ENCODE measurements at regions not wholly inside any gene's neighbourhood (a gene's known extent, or its start where the extent isn't known, plus 50 kb on each side); places are given as distances from the start of the nearest gene placed in this dataset.
"Not testable (repeated sequence)": the region's sequence is repeated elsewhere in the genome, so short reads cannot be mapped to it uniquely, and the experiment has no call there.

DNA sequence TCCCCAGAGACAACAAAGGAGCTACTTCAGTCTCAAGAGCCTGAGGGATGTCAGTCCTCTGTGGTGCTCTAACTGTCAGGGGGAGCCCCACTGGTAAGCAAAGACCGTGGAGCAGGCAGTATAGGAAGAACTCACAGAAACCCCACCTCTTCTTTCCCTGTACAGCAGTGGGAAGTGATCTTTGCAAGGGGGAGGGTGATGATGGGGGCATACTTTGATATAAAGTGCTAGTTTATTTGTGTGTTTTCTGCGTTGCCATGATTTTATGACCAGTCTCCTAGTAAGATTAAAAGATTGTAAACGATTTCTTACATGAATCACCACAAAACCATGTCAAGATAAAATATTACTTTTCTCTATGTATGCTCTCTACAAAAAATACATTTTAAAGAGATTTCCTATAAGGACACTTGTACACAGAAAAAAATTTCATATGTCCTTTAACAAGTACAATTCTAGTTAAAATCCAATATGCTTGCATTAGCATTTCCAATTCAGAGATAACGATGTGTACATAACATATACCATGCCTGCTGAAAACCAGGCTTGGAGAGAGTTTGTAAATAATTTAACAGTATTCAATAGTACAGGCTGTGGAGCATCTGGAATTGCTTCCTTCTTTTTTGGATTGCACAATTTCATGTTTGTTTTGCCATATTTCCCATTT lies 690.0 kb downstream of the PRIM2 start:
- TF ChIP-seq, protein P1, sequence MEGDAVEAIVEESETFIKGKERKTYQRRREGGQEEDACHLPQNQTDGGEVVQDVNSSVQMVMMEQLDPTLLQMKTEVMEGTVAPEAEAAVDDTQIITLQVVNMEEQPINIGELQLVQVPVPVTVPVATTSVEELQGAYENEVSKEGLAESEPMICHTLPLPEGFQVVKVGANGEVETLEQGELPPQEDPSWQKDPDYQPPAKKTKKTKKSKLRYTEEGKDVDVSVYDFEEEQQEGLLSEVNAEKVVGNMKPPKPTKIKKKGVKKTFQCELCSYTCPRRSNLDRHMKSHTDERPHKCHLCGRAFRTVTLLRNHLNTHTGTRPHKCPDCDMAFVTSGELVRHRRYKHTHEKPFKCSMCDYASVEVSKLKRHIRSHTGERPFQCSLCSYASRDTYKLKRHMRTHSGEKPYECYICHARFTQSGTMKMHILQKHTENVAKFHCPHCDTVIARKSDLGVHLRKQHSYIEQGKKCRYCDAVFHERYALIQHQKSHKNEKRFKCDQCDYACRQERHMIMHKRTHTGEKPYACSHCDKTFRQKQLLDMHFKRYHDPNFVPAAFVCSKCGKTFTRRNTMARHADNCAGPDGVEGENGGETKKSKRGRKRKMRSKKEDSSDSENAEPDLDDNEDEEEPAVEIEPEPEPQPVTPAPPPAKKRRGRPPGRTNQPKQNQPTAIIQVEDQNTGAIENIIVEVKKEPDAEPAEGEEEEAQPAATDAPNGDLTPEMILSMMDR (IDR thresholded peaks at IDR 0.05) = not testable (repeated sequence)
- not testable (repeated sequence) for TF ChIP-seq POLR2A (IDR thresholded peaks at IDR 0.05)

Measured in heart left ventricle (tissue), 13 donors.